Stimulated activated CD8-positive, alpha-beta memory T cell treated with anti-CD3 and anti-CD28 coated beads, Interleukin-4, amount 100 ng/mL, for 4 hours (primary cell): ENCODE measurements at regions not wholly inside any gene's neighbourhood (a gene's known extent, or its start where the extent isn't known, plus 50 kb on each side); places are given as distances from the start of the nearest gene placed in this dataset.
"Not testable (repeated sequence)": the region's sequence is repeated elsewhere in the genome, so short reads cannot be mapped to it uniquely, and the experiment has no call there.

Experiments
- DNase-seq, 2 donors: peaks; one replicate each; pipeline ENCODE4 v3.0.0-alpha.2; 2020; ENCODE audit warnings: low read depth in 2 of 2, low spot score in 1 of 2

DNA sequence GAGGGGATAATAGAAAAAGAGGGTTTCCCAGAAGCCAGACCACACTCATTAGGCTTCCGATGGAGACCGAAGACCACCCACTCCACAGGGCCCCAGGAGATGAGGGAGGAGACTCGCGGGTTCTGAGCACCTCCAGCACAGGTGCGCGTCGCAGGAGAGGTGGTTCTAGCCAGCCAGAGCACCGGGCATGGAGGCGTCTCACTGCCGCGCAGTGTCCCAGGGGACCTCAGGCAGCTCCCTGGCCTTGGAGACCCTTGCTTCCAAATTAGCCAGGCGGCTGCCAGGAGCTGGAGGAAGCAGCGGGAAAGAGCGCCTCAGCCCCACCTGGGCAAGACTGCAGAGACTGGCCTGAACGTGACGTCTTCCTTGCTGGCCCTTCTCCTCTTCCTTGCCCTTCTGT, 115.4 kb upstream of the FBXL7 start:
- DNase-seq, result no peak

DNA sequence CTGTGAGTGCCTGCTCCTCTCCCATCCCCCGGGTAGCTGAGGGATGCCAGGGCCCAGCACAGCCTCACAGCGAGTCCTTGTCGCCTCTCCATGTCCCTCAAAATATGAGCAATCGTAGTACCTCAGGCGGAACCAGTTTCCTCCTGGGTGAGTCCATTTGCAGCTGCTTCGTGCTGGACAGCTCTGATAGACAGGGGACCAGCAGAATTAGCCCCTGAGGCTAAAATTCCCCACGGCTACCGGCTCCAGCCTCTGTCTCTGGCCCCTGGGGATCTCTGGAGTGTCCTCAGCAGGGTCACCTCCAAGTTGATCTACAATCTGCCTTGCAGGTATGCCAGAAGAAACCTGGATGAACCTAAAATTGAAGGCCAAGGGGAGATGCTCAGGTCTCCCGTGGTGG, 115.8 kb upstream of the FBXL7 start:
- DNase-seq, result no peak

DNA sequence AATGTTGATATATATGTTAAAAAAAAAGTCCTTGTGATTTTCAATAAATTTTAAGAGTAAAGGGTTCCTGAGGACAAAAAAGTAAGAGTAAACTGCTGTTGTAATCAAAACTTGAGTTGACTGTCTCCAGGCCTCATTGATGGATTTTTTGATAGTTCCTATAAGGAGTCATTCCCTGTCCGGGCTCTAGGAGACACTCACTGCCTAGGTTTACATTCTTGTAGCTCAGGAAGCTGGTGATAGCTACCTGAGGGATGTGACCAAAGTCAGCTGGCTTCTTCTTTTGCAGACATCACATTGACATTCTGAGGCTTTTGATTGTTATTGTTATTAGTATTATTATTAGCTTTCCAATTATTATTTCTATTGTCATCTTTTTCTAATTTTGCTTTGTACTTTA, 116.5 kb upstream of the FBXL7 start:
- no peak for DNase-seq

DNA sequence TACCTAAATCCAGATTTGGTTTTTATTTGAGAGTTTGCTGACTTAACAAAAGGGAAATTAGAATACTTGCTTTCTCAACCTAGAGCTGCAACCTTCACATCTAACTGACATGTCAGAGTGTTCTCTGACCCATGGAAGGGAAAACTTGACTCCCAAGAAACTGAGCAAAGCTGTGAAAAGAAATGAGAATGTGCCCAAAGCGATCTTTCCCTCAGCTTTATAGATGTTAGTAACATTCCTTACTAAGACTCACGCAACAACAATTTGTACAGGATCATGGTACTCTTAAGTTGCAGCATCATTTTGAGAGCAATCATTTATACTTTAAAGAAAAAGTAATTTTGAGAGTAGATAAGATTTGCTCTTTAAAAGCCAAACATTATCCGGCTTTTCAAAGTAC, 117.0 kb upstream of the FBXL7 start:
- DNase-seq, result no peak

DNA sequence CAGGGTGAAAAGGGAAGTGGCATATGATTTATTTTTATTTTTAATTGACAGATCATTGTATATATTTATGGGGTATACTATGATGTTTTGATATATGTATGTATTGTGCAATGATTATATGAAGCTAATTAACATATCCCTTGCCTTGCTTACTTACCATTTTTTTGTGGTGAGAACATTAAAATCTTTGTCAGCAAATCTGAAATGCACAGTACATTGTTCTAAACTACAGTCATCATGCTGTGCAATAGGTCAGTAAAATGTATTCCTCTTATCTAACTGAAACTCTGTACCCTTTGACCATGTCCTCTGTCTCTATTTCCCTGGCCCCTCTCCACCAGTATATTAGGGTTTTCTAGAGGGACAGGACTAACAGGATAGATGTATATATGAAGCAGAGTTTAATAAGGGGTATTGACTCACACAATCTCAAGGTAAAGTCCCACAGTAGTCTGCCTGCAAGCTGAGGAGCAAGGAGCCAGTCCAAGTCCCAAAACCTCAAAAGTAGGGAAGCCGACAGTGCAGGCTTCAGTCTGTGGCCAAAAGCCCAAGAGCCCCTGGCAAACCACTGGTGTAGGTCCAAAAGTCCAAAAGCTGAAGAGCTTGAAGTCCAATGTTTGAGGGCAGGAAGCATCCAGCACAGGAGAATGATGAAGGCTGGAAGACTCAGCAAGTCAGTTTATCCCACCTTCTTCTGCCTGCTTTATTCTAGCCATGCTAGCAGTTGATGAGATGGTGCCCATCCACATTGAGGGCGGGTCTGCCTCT, 122.2 kb upstream of the FBXL7 start:
- no peak for DNase-seq

DNA sequence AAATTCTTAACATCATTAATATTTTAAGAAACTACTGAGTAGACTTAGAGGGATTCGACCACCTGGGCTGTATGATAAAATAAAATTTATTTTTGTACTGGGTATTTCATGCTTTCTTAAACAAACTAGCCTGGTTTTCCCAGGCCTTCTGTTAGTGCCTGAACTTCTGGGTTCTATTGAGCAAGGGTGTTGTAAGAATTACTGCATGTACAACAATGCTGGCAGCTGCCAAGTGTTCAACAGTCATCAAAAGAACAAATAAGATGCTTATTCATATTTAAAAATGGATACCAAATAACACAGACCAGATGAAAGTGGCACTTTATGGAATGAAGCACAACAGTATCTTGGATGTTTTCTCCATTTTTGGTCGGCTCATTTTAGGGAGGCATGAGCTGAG, 123.2 kb upstream of the FBXL7 start:
- no peak for DNase-seq

DNA sequence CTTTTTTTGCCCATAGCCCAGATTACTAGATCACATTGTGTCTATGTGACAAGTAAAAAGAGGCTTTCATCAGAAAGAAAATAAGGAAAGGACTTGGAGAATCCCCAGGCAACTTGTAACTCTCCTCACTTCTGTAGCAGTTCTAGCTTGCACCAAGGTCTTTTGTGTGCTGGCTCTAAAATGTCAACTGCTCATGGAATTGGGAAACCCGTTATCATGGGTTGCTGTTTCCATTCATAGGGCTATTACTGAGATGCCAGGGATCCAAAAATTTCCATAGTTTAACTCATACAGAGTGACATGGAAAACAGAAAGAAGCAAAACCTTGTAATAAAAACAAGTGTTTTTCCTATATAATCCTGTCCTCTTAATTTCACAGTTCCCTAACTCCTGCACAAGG, 123.9 kb upstream of the FBXL7 start:
- no peak for DNase-seq

DNA sequence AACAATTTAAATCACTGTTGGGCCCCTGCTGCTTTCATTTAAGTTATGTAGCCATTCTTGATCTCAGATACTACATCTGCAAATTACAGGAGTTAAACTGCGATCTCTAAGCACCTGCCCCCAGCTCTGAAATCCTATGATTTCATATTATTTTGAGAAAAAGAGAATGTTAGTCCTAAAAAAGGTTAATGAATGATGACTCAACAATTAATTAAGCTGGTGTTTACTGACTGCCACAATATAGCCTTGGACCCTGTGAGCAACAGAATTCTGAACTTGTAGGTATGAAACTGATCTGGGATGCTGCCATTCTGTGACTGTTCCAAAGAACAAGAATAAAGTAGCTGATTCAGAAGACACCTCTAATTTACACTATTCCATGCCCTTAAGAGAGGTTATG, 124.4 kb upstream of the FBXL7 start:
- DNase-seq, result no peak

DNA sequence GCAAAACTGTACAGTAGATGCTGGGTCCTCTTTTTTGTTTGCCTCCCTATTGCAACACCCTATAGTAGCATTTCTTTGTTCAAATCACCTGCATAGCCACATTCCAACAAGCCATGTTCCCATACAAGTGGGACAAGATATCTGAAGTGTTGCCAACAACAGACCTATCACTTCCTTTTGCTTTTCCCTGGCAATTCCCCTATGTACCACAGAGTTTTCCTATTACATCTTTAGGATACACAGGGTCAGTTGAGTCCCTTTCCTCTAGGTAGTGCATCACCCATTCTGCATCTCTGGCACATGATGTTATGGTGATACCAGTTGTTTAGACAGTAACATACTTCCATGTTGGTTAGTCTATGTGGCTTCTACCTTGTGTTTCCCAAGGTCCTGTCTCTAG, 125.1 kb upstream of the FBXL7 start:
- no peak for DNase-seq

DNA sequence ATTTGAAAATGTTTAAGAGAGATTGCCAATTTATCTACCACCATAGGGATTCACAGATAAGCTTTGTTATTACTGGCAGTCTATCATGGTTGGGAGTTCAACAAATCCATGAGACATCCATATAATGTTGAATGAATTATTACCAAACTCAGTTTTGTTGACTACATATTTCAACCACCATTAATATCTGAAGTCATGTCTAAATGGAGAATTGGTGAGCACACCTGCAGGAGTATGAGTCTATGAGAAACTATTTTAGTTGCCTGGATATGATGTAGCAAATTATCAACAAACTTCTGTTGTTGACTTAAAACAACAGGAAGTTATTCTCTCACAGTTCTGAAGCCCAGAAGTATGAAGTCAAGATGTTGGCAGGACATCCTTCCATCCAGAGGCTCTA, 126.8 kb upstream of the FBXL7 start:
- no peak for DNase-seq

DNA sequence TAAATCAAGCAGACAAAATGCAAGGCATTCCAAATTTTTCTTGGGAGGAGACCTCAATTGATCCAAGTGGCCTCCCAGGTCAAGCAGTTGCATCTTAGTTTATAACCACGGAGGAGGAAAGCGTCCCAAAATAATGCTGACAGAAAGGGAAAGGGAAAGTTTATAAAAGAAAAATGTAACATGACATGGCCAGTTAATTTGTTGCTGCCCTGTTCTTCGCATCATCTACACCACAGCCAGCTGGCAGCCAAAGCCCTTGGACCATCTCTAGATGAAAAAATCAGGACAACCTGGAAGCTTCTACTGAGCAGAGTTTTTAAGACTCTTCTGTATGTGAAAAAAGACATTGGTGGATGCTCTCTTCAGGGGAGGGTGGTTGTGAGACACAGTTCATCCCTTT, 128.8 kb upstream of the FBXL7 start:
- no peak for DNase-seq

DNA sequence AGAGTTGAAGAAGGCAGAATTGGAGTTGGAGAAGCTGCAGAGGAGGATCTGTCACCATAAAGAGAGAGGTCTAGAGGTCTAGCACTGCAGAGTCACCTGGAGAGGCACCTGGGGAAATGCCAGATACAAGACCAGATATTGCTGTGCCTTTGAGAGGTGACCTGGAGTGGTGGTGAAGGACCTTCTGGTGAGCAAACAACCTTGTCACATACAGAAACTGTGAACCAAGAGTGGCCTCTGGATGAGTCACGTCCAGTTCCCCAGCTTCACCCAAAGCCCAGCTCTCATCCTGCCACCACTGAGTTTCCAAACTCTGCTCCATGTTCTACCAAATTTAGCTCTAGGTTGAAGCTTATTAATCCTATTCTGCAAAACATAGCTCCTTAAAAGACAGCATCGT, 131.1 kb upstream of the FBXL7 start:
- no peak for DNase-seq

DNA sequence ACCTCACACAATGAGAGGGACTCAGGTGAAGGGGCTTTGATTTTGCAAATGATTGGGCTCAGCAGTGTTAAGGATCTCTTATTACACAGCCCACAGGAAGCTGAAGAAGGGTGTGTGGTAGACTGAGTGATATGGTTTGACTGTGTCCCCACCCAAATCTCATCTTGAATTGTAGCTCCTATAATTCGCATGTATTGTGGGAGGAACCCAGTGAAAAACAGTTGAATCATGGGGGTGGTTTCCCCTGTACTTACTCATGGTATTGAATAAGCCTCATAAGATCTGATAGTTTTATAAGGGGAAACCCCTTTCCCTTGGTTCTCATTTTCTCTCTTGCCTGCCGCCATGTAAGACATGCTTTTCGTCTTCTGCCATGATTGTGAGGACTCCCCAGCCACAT, 132.5 kb upstream of the FBXL7 start:
- DNase-seq, result no peak

DNA sequence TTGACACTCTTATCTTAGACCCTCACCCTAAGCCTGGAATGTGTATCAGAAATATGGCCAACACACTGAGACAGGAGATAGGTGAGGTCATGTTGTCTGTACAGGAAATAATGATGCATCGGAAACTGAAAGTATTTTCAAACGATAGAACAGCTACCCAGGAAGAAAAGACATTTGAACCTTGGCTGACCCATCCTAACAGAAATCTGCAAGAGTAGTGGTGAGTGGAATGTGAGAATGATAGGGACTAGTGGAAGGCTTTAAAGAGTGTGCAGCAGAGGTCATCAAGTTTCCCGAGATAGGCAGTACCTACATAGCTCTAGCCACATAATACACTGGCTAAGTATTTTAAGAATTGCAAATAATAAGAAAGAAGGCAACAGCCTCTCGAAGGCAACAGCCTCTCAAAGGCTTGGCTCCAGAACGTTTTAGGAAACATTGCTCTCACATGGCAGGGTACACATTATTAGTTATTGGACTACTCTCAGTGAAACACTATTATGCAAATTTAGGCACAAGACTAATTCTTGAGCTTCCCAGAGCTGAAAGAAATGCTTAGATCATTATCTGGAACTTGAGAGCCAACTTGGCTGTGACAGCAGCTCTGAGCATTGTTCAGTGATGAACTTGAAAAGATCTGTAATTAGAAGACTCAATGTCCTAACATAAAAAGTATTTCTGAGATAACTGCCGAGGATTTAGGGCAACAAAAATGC, 133.1 kb upstream of the FBXL7 start:
- no peak for DNase-seq

DNA sequence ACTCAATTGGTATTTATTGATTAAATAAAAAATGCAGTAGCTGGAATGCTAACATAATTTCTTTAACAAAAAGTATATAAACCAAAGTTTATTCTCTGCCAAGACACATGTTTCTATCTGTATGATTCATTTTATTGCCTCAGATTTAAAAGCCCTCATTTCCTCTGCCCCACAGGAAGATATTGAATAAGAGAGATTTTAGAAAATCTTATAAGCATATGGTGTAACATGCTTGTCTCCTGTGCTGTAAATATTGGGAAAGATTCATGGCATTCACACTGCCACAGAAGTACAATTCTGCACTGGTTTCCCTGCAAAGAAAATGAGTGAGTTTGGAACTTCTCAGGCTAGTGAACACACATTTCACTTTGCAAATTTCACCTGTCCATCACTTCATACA, 134.9 kb upstream of the FBXL7 start:
- no peak for DNase-seq

DNA sequence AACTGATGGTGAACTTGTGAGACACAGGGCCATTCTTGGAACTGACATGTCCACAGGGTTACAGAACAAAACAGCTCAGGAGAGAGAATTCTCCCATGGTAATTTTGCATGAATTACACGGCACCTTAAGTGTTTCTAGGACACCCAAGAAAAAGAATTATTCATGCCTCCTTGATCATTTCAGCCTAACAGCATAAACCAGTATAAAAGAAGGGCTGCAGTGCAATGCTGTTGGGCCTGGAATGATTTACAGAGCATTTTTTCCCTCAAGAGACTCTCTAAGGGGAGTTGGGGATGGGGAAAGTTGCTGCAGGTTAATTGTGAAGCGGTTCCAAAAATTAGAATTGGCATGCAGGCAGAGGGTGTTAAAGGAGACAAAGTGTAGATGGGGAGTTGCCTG, 136.4 kb upstream of the FBXL7 start:
- DNase-seq, result no peak

DNA sequence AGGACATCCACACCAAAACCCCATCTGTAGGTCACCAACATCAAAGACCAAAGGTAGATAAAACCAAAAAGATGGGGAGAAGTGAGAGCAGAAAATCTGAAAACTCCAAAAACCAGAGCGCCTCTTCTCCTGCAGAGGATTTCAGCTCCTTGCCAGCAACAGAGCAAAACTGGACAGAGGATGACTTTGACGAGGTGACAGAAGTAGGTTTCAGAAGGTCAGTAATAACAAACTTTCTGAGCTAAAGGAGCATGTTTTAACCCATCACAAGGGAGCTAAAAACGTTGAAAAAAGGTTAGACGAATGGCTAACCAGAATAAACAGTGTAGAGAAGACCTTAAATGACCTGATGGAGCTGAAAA, 142.9 kb upstream of the FBXL7 start:
- DNase-seq, result not testable (repeated sequence)

DNA sequence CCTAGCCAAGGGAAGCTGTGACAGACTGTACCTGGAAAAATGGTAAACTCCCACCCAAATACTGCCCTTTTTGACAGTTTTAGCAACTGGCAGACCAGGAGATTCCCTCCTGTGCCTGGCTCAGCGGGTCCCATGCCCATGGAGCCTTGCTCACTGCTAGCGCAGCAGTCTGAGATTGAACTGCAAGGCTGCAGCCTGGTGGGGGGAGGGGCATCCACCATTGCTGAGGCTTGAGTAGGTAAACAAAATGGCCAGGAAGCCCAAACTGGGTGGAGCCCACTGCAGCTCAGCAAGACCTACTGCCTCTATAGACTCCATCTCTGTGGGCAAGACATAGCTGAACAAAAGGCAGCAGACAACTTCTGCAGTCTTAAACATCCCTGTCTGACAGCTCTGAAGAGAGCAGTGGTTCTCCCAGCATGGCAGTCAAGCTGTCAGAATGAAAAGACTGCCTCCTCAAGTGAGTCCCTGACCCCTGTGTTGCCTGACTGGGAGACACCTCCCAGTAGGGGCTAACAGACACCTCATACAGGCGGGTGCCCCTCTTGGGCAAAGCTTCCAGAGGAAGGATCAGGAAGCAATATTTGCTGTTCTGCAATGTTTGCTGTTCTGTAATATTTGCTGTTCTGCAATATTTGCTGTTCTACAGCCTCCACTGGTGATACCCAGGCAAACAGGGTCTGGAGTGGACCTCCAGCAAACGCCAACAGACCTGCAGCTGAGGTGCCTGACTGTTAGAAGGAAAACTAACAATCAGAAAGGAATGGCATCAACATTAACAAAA, 143.5 kb upstream of the FBXL7 start:
- DNase-seq, result not testable (repeated sequence)

DNA sequence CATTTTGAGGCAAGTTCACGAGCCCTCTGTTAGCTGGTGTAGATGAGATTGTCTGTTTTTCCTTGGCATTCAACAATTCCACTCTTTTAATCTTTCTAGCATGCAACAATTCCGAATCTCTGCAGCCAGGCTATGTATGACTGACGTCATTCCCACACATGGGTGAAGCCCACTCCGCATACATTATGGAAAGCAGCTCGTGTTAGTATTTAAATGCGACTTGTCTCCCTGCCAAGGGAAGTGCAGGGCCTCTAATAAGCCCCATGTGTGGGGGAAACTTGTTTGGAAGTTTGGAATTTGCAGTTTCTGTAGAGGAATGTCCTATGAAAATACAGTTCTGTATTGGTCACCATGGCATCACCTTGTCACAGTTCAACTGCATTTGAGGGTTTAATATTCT, 146.0 kb upstream of the FBXL7 start:
- no peak for DNase-seq

DNA sequence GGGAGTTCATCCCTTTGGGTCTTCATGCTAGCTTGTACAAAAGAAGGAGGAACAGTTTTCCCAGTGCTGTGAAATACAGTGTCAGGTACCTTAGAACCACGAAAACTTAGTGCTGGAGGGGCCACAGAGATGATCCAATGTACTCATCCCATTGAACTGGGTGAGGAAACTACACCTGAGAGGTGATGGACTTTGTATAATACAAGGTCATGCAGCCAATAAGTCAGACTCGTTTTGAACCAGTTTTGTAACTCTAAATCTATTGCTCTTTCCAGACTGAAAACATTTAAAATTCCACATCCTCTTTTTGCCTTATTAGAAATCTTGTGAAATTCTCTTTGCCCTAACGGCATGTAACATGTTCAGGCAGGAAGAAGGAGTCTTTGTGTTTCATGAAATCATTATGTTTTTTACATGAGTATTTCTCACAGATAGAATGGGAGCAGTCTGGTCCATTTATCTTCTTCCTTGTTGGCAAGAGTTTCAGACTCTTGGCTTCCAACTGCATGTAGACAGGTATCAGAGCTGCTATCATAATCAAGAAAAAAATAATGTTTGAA, 146.8 kb upstream of the FBXL7 start:
- DNase-seq, result no peak

DNA sequence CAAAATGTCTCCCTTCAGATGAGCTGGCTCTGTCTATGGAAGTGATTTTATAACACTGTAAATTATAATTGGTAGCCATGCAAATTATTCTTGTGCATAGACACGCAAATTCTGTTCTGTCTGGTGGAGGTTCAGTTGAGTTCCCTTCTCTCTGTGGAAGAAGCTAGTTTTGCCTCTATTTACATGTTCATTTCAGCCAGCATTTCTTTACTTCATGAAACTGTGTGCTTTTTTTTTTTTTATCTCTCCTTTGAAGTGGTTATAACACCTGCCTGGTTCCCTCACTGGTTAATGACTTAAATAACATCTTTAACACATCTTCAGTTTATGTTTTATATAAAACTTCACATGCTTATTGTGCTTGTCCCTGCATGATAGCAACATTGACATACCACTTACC, 149.4 kb upstream of the FBXL7 start:
- no peak for DNase-seq

DNA sequence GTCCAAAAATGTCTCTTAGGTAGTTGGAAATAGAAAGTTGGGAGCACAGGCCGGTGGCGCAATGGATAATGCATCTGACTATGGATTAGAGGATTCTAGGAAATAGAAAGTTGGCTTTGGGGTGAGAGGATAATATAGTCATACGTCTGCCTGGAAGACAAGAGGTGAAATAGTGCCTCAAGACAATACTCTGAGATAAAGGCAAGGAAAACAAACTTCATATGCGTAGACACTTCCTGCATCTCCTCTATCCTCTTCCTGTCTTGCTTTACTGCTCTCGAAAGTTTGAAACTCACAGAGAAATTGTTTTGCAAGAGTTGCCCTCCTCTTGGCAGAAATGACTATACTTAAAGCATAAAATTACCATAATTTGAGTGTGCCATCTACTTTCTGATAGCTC, 153.2 kb upstream of the FBXL7 start:
- DNase-seq, result no peak
